HG02840 (cell line): ENCODE measurements at regions not wholly inside any gene's neighbourhood (a gene's known extent, or its start where the extent isn't known, plus 50 kb on each side); places are given as distances from the start of the nearest gene placed in this dataset.

Experiments
- ATAC-seq: cut with Tn5 transposase; IDR thresholded peaks from one replicate; pipeline ENCODE4 v1.9.1; 2021; ENCODE audit warnings: mild to moderate bottlenecking, moderate library complexity, moderate number of reproducible peaks; ENCODE audit not compliant: unreplicated experiment, low FRiP score

GRCh38 chr3:780505-780904 is 312.3 kb upstream of the CNTN6 start:
- ATAC-seq, result no peak

DNA sequence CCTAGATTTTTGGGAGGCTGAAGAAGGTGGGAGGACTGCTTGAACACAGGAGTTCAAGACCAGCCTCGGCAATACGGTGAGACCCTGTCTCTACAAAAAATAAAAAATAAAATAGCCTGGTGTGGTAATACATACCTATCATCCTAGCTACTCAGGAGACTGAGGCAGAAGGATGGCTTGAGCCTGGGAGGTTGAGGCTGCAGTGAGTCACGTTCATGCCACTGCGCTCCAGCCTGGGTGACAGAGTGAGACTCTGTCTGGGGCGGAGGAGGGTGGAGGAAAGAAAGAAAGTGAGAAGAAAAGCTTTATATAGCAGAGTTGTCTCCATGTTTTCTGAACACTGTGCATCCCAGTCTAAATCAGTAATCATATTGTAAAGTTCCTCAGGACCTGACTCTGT is 301.4 kb upstream of the CNTN6 start:
- ATAC-seq, result no peak

DNA sequence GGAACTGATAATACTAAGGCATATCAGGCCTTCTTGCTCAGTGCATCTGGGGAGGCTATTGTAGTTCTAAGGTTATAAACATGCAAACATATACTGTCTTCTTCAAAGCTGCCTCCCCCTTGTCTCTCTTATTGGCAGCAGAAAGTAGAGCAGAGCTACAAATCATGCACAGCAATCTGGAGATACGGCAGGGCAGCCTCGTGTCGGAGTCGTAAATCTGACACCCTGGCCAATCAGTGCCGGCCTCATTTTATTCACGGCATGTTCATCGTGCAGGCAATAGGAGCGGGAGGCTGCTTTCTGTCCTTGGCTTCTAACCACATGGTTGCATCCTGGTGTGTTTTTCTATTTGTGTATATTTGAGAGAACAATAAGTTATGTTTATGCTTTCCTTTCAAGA is 300.2 kb upstream of the CNTN6 start:
- ATAC-seq, result no peak

- no peak for ATAC-seq
These were observed 288.6 kb upstream of the CNTN6 start for GRCh38 chr3:804211-804610.

DNA sequence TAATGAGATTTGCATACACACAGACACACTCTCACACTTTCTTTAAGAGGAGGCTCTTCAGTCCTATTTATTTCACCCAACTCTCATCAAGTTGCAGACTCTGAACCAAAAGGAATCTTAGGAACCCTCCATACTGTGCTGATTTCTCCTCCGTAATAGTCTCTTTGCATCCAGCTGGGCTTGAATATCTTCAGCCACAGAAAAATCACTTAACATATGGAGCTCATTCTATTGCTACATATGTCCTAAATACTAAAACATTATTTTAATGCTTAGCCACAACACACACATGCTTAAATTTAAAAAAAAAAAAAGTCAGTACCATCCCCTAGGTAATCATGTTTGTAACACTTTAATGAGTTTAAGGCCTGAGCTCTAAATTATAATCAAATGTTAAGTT is 287.5 kb upstream of the CNTN6 start:
- ATAC-seq, result no peak

DNA sequence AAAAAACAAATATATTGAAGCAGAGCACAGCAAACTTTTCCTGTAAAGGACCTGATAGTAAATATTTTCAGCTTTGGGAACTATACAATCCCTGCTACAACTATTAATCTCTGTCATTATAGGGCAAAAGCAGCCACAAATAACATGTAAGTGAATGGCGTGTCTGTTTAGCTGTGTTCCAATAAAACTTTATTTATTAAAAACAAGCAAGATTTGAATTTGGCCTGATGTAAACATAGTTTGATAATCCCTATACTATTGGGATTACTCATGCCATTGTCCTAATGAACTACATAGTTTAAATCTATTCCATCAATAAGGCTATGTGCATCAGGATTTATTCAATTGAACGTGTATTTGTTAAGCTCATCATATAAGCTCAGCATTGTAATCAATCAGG is 286.8 kb upstream of the CNTN6 start:
- no peak for ATAC-seq

- ATAC-seq, result no peak
These were observed 276.2 kb upstream of the CNTN6 start for GRCh38 chr3:816605-817004.

DNA sequence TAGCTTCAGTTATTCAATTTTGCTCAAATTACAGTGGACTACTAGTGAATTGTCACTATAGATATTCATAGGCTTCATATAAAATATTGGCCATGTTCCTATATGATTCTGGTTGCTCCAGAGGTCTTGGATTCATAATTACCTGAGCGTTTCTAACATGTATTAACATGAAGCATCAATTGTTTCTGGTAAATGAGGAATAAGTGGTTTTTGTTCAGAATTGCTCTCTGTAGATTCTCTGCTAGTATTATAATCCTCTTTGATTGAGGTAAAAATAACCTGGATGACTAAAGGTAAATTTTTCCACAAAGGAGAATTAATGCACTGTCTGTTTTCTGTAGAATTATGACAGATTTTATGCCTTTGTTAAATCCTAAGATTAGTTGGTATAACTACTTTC is 258.1 kb upstream of the CNTN6 start:
- no peak for ATAC-seq

- no peak for ATAC-seq
These were observed 257.7 kb upstream of the CNTN6 start for GRCh38 chr3:835096-835495.

GRCh38 chr3:839981-840380 is 252.8 kb upstream of the CNTN6 start:
- no peak for ATAC-seq

DNA sequence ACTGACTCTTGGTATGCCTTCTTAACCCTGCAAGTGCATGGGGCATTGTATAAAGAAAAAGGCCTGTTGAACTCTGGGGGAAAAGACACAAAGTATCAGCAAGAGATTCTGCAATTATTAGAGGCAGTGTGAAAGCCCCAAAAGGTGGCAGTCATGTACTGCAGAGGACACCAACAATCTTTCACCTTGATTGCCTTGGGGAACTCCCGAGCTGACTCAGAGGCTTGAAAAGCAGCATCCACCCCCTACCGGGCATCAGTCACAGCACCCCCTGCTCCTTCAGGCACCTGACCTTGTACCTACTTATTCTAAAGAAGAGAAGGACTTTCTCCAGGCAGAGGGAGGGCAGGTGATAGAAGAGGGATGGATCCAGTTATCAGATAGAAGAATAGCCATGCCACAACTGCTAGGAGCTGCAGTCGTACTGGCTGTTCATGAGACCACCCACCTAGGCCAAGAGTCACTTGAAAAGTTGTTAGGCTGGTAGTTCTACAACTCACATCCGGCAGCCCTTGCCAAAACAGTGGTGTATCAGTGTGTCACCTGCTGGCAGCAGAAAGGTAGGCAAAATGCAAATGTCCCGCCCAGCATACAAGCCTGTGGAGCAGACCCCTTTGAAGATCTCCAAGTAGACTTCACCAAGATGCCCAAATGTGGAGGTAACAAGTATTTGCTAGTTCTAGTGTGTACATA is 241.6 kb upstream of the CNTN6 start:
- ATAC-seq, result no peak

GRCh38 chr3:852033-852432 is 240.8 kb upstream of the CNTN6 start:
- no peak for ATAC-seq

DNA sequence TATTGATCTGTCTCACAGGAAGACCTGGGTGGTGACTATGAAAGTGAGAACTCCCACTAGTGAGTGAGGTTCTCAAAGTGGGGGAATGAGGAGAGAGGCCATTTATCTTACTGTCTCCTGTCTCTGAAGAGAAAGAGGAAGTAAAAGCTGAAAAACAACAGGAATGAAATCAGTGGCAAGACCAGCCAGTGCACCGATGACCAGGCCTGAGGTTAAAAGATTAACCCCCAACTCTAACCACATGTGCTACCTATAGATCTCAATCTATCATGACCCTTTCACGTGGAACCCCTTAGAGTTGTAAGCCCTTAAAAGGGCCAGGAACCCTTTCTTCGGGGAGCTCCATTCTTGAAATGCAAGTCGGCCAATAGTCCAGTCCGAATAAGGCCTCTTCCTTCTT is 239.3 kb upstream of the CNTN6 start:
- no peak for ATAC-seq

- no peak for ATAC-seq
These were observed 233.7 kb upstream of the CNTN6 start for GRCh38 chr3:859135-859534.

GRCh38 chr3:861721-862120 is 231.1 kb upstream of the CNTN6 start:
- ATAC-seq, result no peak

- no peak for ATAC-seq
These were observed 223.6 kb upstream of the CNTN6 start for GRCh38 chr3:869269-869668.

DNA sequence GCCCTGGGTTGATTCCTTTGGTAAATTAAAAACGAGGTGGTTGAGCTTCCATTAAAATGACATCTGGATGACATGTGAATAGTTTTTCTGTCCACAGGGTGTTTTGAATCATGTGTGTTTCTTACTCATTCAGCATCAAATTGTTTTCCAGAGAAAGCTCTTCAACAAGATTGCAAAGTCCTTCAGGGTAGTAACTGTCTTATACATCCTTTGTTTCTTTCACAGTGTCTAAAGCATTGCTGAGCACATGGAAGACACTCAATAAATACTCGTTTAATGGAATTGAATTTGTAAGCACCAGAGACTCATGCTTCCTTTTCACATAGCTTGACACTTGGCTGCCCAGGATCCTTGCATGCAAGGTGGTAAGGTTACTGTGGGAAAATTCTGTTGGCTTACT is 223.1 kb upstream of the CNTN6 start:
- ATAC-seq, result no peak

GRCh38 chr3:871651-872050 is 221.2 kb upstream of the CNTN6 start:
- no peak for ATAC-seq

DNA sequence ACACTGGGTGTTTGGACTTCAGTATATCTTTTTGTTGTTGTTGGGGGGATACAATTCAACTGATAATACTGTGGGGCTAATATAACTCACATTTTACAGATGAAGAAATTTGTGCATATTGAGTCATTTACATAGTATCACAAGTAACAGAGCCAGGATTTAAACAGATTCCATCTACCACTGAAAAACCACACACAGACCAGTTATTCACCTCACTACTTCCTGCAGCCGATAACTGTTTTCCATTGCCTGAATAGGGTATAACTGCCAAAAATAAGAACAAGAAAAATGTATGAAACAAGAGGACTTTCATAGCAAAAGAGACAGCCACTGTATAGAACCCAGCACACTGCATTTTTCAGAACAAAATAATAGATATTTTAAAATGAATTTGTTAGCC is 215.8 kb upstream of the CNTN6 start:
- ATAC-seq, result no peak

DNA sequence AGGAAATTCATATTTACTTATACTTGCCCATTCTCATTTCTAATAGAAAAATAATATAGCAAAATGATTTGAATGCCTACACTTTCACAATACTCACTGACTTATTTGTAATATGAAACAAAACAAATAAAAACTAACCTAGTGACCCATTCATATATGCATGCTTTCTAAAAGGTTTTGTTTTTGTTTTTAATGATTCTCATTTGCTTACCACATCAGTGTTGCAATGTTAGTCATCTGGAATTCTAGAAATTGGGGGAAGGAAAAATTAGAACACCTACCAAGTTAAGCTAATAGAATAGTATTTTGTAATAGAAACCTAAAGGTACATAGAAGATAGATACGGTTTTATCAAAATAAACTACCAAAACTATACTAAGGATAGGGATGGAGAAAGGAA is 214.1 kb upstream of the CNTN6 start:
- ATAC-seq, result no peak

DNA sequence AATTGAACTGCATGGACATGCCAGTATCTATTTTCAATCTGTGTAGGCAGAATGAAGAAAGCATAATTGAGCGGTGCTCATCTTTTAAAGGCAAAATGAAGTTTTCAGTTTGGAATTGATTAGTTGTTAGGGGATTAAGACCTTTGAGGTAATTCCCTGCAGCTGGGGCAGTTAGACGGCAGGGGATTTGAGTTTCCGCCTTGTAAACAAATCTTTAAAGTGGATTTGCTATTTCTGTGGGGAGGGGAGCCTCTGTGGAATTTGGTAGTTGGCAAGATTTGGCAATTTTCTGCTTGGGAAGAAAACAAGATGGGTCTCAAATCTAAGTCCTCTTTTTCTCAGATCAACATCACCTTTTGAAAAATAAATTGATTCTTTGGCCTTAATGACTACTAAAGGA is 212.5 kb upstream of the CNTN6 start:
- ATAC-seq, result no peak

GRCh38 chr3:882533-882932 is 210.3 kb upstream of the CNTN6 start:
- ATAC-seq, result no peak
